ENCODE measurements at regions not wholly inside any gene's neighbourhood (a gene's known extent, or its start where the extent isn't known, plus 50 kb on each side); places are given as distances from the start of the nearest gene placed in this dataset.

DNA sequence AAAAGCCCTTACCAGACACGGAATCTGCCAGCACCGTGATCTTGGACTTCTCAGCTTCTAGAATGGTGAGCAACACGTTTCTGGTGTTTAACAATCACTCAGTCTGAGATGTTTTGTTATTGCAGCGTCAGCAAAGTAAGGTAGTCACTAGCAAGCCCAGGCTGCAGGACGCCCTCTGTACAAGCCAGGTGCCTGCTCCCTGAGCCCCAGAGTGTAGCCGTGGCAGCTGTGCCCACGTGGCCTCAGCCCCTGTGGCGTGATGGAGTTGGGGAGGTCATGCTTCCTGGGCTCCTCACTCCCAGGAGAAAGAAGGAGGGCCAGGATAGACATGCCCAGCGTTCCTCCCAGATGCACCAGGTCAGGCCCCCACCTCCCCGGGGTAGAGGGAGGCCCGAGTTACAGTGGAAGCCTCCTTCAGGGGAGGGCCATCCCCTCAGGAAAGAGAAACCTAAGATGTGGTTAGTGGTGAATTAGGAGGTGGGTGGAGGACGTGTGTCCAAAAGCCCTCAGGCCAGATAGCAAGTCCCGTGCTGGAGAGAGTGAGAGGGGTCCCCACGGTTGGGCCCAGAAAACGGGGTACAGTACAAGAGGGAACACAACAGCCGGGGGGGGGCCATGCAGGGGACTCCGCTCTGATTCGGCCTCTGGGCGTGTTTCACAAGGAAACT lies 169.6 kb upstream of the SOX1 start:
- DNase-seq: no peak

DNA sequence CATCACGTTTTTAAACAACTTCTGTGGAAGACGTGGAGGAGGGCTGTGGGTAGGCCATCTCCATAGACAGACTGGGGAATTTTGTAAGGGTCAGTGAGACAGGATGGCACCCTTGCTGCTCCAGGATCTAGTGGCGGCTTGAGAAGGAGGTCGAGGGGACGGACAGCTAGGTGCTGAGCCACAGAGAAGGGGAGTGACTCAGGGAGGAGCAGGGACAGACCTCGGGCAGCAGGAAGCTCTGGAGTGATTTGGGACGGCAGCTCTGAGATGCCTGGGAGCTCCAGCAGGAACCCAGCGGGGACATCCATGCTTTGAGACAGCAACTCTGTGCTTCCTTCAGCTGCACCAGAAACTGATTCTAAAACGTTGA lies 169.1 kb upstream of the SOX1 start:
- no peak for DNase-seq

DNA sequence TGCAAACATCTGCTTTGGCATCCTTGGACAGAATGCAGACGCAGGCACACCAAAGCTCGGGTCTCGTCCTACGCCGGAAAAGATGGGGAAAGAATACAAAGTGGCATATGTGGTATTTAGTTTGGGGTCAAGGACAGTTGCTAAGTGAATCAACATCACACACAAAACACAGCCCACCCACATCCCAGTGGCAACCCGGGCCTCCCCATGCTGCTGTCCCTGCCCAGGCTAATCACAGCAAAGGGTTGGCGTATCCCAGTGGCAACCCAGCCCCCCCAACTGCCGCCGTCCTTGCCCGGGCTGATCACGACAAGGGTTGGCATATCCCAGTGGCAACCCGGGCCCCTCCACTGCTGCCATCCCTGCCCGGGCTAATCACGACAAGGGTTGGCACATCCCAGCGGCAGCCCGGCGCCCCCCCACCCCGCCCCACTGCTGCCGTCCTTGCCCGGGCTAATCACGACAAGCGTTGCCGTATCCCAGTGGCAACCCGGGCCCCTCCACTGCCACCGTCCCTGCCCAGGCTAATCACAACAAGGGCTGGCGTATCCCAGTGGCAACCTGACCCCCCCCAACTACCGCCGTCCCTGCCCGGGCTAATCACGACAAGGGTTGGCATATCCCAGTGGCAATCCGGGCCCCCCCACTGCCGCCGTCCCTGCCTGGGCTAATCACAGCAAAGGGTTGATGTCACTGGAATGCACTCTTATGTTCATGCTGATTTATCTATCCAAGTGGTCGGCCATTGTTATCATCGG lies 167.8 kb upstream of the SOX1 start:
- DNase-seq: no peak

DNA sequence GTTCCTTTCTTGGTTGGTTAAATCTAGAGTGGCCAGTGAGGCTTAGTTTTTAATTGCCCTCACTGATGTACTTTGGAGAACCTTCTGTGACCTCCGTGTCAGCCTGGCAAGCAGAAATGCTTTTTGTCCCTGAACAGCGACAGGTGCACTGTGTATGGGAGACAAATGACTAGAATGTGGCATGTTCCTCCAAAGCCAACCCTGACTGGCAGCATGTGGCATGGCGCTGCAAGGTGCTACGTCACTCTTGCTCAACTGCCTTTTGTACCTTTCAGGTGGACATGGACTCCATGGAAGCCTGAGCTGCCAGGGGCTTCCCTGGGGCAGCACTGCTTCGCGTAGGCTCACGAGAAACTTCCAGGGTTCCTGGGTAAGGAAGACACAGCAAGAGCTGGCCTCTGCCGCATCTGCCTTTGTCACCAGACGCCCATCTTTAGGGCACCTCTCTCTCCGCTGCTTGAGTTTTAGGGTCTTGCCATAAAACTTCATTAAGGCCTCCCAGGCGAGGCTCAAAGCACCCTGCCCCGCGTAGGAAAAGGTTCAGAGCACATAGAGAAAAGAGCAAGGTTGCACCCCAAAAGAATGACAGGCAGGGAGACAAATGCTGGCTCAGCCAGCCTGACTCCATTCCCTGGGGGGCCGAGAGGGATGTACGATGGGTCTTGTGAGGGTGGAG lies 167.1 kb upstream of the SOX1 start:
- no peak for DNase-seq

DNA sequence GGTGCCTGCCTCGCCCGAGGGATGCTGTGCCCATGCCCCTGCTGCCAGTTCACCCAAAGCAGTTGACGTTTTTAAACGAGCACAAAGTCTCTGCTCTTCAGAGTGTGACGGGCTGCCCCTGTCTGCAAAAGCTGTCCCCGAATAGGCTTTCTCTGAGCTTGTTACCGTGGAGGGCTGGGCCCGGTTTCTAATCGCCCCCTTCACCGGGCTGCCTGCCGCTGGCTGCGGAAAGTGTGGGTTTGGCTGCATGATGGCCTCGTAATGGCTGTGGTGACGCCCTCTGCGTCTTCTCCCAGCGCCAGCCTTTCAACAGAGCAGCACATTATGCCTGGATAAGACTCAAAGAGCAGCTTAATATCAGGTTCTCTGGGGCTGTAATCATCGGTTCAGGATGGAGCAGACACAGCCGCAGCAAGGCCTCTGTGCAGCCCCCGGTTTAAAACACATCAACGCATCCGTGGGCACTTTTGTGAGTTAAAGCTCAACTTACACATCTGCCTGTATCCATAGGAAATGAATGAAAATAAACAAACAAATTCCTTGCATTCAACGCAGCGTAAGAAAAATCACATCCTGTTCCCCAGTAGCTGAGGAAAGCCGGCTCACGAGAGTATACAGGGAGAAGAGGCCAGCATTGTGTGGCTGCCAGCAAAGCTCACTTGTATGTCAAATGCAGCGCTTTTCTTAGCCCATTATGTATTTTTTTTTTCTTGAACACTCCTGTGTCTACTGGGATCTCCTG lies 166.4 kb upstream of the SOX1 start:
- DNase-seq: peak; percentile 36

DNA sequence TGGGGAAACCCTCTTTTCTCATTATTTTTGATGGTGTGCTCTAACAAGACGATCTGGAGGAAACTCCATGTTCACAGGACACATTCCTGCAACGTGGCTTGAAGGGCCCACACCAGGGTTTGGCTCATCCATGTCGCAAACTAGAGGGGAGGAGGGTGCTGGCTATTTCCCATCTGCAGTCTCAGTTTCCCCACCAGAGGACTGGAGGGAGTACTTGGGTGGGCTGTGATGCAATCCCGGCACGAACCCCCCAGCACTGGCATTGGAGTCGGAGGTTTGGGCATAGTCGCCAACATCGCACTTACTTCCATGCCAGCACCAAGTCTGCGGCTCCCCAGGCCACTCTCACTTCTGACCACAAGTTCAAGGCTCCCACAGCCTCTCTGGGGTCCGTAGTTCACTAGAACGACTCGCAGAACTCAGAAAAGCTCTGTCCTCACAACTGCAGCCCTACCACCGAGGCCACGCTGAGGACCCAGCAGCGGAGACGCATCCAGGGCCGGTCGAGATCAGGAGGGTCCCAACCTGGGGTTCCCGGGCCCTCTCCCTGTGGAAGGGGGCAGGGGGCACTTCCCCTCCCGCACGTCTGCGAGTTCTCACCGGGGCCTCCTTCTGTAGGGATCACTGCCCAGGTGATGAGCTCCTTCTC lies 165.6 kb upstream of the SOX1 start:
- no peak for DNase-seq

DNA sequence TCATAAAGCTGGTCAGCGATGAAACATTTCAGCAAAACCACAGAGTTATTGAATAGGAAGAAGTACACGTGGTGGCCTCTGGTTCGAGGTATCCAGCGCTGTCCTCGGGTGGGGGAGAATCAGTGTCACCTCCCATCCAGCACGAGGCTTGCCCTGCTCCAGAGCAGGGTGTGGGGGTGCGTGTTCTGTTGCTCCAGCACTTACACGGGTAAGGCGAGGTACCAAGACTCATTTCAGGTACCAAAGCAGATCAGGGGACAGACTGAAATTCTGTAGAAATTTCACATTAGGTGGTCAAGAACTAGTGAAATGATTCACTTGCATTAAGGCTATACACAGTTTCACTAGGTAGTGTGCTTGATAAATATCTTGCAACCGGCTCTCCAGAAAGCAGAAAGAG lies 164.2 kb upstream of the SOX1 start:
- no peak for DNase-seq

DNA sequence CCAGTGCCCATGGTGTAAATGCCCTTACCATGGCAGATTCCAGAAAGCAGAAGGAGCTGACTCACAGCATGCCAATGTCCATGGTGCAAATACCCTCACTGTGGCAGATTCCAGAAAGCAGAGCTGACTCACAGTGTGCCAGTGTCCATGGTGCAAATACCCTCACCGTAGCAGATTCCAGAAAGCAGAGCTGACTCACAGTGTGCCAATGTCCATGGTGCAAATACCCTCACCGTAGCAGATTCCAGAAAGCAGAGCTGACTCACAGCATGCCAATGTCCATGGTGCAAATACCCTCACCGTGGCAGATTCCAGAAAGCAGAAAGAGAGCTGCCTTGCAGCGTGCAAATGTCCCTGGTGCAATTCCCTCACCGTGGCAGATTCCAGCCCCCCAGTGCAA lies 163.8 kb upstream of the SOX1 start:
- no peak for DNase-seq

DNA sequence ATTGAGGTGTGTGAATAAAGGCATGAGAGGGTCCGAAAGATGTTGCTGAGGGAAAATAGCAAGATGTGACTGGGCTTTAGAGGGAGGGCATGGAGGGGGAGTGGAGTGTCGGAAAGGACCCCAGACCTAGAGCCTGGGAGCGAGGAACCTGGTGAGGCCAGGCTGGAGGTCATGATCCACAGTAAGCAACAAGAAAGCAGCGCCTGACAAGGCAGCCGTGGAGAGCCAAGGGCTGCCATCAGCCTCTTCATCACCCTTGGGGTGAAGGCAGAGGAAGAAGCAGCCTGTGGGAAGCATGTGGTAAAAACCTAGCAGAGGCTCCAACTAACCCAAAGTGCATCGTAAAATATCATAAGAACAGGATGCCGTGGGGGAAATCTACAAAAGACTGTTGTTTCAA lies 162.8 kb upstream of the SOX1 start:
- no peak for DNase-seq

DNA sequence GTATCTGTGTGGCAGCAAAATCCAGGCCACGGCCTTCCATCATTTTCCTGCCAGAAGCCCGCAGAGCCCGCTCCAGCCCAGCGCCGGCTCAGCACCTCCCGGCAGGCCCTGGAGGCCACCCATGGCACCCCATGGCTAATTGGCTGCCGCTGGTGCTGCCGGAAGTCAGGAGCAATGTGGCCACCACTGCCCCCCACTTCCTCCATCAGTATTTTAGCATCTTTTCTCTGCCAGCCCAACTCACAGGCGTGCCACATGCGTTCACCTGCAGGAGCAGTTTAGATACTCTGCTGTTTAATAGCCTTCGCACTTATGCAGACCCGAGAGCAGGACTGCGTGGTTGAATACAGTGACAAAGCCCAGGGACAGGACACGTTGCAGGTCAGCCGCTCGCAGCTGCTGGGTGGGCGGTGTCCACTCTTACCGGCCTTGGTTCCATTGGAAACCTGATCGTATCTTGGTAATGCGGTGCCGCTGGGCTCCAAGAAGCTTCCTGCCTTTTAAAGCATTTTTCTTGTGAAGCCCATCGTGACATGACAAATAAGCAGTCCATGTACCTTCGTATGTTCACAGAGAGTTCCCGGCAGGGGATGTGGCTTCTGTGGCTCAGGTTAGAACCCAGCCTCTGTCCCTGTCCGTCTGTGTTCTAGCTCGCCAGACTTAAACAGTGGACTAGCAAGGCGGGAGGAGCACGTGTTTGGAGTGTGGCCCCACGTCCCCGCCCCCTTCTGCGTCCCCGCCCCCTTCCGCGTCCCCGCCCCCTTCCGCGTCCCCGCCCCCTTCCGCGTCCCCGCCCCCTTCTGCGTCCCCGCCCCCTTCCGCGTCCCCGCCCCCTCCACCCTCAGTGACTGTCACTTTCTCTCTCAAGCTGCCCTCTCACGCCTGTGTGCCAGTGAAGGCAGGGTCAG lies 162.0 kb upstream of the SOX1 start:
- DNase-seq: no peak

DNA sequence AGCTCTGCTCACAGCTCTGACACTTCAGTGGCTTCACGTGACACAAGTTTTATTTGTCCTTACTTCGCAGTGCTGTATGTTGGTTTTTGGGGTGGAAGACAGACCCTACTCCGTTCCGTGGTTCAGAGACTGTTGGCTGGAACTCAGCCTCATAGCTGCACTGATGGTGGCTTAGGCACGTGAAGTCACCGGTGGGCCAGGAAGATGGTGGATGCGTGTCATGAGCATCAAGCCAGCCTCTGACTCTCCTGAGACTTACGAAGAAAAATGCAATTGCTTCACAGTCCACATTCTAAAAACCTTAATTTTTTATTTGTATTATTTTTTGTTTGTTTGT lies 161.4 kb upstream of the SOX1 start:
- DNase-seq: no peak

DNA sequence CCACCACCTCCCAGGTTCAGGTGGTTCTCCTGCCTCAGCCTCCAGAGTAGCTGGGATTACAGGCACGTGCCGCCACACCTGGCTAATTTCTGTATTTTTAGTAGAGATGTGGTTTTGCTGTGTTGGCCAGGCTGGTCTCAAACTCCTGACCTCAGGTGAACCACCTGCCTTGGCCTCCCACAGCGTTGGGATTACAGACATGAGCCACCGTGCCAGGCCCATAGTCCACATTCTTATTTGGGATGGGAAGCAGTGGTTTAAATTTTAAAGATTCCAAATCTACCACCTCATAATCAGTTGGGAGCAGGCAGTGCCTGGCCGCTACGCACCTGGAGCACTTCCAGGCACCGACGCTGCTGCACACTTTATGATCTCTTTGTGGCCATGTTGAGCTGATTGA lies 160.6 kb upstream of the SOX1 start:
- DNase-seq: no peak

DNA sequence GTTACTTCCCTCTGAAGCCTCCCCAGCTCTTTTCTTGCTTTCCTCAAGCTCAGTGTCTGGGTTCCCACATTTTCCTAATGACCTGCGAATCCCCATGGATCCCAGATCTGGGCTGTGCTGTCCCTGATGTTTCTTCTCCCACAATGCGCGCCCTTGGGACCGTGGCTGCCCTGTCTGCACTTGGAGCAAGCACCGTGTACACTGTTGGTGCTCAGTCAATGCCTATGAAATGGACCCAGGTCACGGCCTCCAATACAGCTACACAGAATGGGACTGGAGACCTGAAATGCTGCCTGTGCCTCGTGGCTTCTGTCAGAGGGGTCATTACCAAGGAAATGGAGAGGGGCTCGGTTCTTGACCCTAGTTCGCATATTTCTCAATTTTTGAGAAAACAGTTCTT lies 160.1 kb upstream of the SOX1 start:
- no peak for DNase-seq

DNA sequence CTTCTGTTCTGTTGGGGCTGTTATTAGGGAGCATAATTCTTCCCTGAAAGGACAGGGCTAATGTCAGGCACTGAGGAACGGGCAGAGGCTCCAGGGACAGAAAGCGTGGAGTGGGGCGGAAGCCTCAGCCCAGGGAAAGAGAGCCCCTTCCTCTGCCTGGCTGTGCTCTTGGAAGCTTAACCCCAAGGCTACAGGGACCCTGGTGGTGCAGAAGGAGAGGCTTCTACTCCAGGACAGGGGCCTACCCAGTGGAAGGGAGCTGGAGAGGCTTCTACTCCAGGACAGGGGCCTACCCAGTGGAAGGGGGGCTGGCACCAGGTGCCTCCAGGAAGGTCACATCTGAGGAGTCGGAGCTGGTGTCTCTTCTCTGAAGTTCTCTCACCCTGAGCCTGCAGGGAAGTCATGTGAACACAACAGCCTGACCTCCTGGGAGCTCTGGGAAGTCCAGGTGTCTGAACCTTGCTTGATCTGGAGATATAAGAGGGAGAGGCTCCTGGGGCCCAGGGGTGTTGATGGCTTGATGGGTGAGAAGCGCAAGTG lies 159.5 kb upstream of the SOX1 start:
- DNase-seq: no peak

DNA sequence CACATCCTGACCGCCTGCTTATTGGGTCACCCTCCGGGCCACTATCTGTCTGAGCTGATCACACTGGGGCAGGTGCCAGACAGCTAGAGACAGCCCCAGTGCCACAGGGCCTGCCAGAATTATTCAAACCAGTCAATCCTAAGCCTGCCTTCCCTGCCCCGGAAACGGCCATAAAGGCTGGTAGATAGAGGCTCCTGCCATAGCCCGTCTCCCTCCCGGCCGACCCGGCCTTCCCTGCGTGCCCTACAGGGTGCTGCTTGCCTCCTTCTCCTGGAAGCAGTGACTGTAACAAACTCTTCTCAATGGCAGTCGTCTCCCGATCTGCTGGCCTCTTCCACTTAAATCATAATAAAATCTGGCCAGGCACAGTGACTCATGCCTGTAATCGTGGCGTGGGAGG lies 158.6 kb upstream of the SOX1 start:
- no peak for DNase-seq

DNA sequence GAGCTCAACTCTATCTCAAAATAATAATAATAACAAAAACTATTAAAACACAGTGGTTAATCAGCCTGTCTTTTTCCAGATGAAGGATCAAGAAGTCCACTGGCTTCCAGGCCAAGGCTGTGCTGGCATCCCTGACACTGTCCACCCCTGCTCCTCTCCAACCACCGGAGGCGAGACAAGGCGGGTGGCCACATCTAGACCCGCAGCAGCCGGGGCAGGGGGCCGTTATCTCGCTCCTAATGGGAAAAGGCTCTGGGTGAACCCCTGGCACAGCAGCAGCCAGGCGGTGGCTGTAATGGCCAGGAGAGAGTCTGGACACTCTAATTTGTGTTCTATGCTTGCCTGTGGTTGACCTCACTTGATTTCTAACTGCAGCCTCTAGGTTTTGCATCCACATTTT lies 158.0 kb upstream of the SOX1 start:
- no peak for DNase-seq

DNA sequence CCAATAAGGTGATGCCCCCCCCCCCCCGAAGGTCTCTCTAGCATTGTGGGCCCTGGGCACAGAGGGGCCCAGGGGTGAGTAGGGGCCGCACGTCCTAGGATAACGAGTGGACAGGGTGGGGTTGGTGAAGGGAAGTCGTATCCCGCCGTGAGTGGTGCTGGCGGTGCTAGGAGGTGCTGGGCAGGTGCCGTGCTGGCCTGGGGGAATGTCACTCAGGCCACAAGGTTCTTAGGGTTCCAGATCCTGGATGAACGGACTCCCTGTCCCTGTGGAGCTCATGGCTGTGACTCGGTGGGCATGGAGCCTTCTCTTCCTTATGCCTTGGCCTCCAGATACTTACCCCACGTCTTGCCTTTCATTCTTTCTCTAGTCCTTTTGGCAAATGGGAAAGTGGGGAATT lies 157.4 kb upstream of the SOX1 start:
- DNase-seq: no peak

DNA sequence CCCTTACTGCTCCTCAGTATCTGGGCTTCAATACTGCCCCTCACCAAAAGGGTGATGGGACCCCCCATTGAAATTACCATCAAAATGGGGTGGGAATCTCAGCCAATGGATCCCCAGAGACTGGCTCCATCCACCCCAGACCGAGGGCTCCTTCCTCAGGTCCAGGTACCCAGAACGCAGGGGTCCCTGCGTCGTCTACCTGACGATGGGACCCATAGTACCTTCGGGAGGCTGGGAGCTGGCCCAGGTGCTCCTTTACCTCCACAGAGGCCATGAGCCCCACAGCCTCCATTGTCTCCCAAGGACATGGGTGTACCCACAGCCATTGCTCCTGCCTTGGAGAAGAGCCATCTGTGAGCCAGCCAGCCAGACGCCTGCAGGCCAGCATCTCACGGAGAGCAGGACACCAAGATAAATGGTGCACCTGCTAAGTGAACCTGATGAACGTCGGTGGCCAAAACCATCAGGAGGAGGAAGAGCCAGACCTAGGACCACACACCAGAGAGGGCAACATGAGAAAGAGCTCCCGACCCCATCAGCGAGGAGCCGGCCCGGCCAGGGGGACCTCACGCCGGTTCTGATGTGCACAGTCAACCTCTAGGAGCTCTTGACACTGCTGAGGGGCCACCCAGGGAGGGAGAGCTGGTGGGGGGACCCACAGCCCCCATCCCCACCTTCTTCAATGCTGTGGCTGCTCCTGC lies 156.8 kb upstream of the SOX1 start:
- DNase-seq: no peak

DNA sequence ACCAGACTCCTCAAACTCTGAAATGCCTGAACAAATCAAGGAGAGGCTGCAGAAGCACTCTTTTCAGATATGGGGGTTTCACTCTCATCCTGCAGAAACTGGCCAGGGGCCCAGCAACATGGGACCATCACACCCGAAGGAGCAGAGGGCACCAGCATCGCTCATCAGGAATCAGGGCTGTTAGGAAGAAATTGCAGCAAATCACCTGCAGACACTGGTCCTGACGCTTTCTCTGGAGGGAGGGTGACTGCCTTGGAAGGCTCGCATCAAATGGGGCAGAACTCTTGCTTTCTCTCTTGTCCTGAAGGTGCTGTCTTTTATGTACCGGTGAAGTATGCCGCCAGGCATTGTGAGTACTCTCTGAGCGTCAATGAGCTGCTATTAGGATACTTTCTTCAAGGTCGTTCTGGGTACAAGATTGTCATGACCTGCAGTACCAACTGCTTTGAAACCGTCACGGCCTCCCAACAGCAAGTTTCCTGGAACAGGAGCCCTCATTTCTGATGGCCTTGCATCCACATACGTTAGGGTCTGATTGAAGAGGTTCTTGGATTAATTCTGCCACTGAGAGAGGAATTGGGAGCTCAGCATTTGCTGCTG lies 155.7 kb upstream of the SOX1 start:
- no peak for DNase-seq

DNA sequence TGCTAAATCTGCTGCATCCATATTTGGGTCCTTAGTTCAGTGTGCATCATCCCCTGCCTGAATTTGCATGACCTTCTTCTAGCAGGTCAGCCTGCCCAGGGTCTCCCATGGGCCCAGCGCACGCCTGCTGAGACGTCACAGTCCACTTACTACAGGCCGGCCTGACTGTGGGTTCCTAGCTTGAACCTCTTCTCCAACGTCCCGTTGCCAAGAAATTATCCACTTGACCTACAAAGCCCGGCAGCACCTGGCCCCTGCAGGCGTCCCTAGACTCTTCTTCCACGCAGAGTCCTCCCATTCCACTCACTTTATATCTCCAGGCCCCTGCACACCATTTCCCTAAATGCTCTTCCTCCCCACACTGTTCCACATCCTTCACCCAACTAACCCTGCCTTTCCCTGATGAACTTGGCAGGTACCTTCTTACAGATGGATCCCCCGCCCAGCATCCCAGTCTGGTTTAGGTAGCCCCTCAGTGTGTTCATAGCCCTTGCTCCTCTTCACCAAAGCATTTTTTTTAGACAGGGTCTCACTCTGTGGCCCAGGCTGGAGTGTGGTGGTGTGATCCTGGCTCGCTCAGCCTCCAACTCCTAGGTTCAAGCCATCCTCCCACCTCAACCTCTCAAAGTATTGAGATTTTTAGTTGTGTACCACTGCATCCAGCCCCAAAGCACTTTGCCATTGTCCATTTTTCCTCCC lies 155.0 kb upstream of the SOX1 start:
- no peak for DNase-seq
